ENCODE measurements at regions not wholly inside any gene's neighbourhood (a gene's known extent, or its start where the extent isn't known, plus 50 kb on each side); places are given as distances from the start of the nearest gene placed in this dataset.

DNA sequence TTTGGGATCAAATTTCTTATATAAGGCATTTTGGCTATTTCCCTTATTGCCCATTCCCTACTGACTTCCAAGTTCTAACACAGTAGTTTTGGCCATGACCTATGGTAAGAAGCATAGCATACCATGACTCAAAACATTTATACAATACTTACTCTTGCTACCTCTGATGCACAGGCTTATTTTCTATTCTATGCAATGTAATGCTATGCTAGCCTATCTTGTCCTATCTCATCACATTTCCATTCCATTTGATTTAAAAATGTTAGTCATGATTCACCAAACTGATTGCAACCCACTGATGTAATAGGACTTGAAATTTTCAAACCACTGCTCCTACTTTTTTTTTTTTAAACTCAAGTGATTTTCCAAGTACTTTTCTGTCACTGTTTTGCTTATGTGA is 658.5 kb downstream of the TYW1 start:
- Histone ChIP-seq H3K9me2 (ENCODE audit: insufficient read depth) (no peaks in the 10 kb centered on the region), H3F3A (replicated peaks; ENCODE audit: low read depth) (no peaks in the 10 kb centered on the region), H4K20me1 (replicated peaks; ENCODE audit: insufficient read depth) (no peaks in the 10 kb centered on the region), H3K27ac (ENCODE audit: low read depth) (no peak overlapping the region), H3K4me3 (no peak overlapping the region), H3K79me2 (replicated peaks; ENCODE audit: insufficient read depth) (no peaks in the 10 kb centered on the region), H2AFZ (no peak overlapping the region), H3K4me1 (ENCODE audit: insufficient read depth) (no peaks in the 10 kb centered on the region), H3K36me3 (ENCODE audit: insufficient read depth) (peaks cover 7% of the 10 kb centered on the region; the same call in 1 of the 2 replicates), H3K27me3 (ENCODE audit: insufficient read depth) (no peaks in the 10 kb centered on the region), H3K4me2 (no peak overlapping the region)
- no peak for TF ChIP-seq EZH2 (IDR thresholded peaks at IDR 0.05; ENCODE audit: low read depth, unreplicated experiment)
- TF ChIP-seq NANOG (IDR thresholded peaks at IDR 0.05; ENCODE audit: borderline replicate concordance) = no peak
- no peak for TF ChIP-seq JUNB (IDR thresholded peaks at IDR 0.05; ENCODE audit: unreplicated experiment)
- TF ChIP-seq ZNF331 (CRISPR knock-in tag; IDR thresholded peaks at IDR 0.05; ENCODE audit: low read depth) = no peak
- TF ChIP-seq, protein P1, sequence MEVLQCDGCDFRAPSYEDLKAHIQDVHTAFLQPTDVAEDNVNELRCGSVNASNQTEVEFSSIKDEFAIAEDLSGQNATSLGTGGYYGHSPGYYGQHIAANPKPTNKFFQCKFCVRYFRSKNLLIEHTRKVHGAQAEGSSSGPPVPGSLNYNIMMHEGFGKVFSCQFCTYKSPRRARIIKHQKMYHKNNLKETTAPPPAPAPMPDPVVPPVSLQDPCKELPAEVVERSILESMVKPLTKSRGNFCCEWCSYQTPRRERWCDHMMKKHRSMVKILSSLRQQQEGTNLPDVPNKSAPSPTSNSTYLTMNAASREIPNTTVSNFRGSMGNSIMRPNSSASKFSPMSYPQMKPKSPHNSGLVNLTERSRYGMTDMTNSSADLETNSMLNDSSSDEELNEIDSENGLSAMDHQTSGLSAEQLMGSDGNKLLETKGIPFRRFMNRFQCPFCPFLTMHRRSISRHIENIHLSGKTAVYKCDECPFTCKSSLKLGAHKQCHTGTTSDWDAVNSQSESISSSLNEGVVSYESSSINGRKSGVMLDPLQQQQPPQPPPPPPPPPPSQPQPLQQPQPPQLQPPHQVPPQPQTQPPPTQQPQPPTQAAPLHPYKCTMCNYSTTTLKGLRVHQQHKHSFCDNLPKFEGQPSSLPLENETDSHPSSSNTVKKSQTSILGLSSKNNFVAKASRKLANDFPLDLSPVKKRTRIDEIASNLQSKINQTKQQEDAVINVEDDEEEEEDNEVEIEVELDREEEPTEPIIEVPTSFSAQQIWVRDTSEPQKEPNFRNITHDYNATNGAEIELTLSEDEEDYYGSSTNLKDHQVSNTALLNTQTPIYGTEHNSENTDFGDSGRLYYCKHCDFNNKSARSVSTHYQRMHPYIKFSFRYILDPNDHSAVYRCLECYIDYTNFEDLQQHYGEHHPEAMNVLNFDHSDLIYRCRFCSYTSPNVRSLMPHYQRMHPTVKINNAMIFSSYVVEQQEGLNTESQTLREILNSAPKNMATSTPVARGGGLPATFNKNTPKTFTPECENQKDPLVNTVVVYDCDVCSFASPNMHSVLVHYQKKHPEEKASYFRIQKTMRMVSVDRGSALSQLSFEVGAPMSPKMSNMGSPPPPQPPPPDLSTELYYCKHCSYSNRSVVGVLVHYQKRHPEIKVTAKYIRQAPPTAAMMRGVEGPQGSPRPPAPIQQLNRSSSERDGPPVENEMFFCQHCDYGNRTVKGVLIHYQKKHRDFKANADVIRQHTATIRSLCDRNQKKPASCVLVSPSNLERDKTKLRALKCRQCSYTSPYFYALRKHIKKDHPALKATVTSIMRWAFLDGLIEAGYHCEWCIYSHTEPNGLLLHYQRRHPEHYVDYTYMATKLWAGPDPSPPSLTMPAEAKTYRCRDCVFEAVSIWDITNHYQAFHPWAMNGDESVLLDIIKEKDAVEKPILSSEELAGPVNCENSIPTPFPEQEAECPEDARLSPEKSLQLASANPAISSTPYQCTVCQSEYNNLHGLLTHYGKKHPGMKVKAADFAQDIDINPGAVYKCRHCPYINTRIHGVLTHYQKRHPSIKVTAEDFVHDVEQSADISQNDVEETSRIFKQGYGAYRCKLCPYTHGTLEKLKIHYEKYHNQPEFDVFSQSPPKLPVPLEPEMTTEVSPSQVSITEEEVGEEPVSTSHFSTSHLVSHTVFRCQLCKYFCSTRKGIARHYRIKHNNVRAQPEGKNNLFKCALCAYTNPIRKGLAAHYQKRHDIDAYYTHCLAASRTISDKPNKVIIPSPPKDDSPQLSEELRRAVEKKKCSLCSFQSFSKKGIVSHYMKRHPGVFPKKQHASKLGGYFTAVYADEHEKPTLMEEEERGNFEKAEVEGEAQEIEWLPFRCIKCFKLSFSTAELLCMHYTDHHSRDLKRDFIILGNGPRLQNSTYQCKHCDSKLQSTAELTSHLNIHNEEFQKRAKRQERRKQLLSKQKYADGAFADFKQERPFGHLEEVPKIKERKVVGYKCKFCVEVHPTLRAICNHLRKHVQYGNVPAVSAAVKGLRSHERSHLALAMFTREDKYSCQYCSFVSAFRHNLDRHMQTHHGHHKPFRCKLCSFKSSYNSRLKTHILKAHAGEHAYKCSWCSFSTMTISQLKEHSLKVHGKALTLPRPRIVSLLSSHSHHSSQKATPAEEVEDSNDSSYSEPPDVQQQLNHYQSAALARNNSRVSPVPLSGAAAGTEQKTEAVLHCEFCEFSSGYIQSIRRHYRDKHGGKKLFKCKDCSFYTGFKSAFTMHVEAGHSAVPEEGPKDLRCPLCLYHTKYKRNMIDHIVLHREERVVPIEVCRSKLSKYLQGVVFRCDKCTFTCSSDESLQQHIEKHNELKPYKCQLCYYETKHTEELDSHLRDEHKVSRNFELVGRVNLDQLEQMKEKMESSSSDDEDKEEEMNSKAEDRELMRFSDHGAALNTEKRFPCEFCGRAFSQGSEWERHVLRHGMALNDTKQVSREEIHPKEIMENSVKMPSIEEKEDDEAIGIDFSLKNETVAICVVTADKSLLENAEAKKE (CRISPR knock-in tag; IDR thresholded peaks at IDR 0.05) = no peak
- no peak overlapping the region for H3K4me3 Mint-ChIP-seq
- H3K27ac Mint-ChIP-seq = no peak overlapping the region
- peaks cover 100% of the 10 kb centered on the region for H3K9me3 Mint-ChIP-seq
- H3K4me1 Mint-ChIP-seq = no peaks in the 10 kb centered on the region
- H3K27me3 Mint-ChIP-seq (ENCODE audit: insufficient read depth, low read depth, poor library complexity) = peaks cover 5% of the 10 kb centered on the region
- H3K36me3 Mint-ChIP-seq (ENCODE audit: low read depth) = peaks cover 28% of the 10 kb centered on the region
- ATAC-seq (no peak), DNase-seq (ENCODE audit: low spot score) (no peak)

DNA sequence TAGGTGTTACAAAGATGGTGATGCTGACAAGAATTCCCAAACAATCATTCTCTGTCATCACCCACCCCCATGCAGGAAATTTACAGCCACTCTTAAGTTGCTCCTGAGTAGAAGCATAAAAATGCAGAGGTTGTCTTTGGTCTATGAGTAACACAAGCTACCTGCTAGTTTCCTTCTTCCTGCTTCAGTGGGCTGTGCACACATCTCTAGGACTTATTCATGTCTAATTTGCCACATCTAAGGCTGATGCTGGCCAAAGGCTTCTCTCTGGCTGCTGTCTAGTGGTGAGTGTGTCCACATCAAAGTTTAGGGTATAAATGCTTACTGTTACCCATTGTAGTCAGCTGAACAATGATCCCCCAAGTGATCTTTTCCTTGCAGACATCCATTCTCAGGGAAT is 662.5 kb downstream of the TYW1 start:
- Mint-ChIP-seq H3K4me1 (no peaks in the 10 kb centered on the region), H3K9me3 (peaks cover 100% of the 10 kb centered on the region), H3K27me3 (ENCODE audit: insufficient read depth, low read depth, poor library complexity) (peaks cover 5% of the 10 kb centered on the region), H3K36me3 (ENCODE audit: low read depth) (peaks cover 29% of the 10 kb centered on the region), H3K27ac (no peak overlapping the region), H3K4me3 (no peak overlapping the region)
- H3K27me3 ChIP-seq (ENCODE audit: insufficient read depth) = no peaks in the 10 kb centered on the region
- H3K79me2 ChIP-seq (replicated peaks; ENCODE audit: insufficient read depth) = no peaks in the 10 kb centered on the region
- no peak overlapping the region for H2AFZ ChIP-seq
- no peak for DNase-seq (ENCODE audit: low spot score)
- H3K36me3 ChIP-seq (ENCODE audit: insufficient read depth) = peaks cover 15% of the 10 kb centered on the region; the same call in 1 of the 2 replicates
- no peak overlapping the region for H3K27ac ChIP-seq (ENCODE audit: low read depth)
- H3K9me2 ChIP-seq (ENCODE audit: insufficient read depth) = no peaks in the 10 kb centered on the region
- no peak overlapping the region for H3K4me3 ChIP-seq
- no peak overlapping the region for H3K4me2 ChIP-seq
- H3F3A ChIP-seq (replicated peaks; ENCODE audit: low read depth) = no peaks in the 10 kb centered on the region
- no peaks in the 10 kb centered on the region for H3K4me1 ChIP-seq (ENCODE audit: insufficient read depth)
- H4K20me1 ChIP-seq (replicated peaks; ENCODE audit: insufficient read depth) = no peaks in the 10 kb centered on the region
- no peak for ATAC-seq
- TF ChIP-seq POLR2AphosphoS5 (IDR thresholded peaks at IDR 0.05; ENCODE audit: low read depth) (no peak), NANOG (IDR thresholded peaks at IDR 0.05; ENCODE audit: borderline replicate concordance) (no peak), STAT1 (IDR thresholded peaks at IDR 0.05; ENCODE audit: unreplicated experiment) (no peak), EZH2phosphoT487 (IDR thresholded peaks at IDR 0.05; ENCODE audit: unreplicated experiment) (no peak), REST (IDR thresholded peaks at IDR 0.05; ENCODE audit: unreplicated experiment) (no peak), ZNF114 (CRISPR knock-in tag; IDR thresholded peaks at IDR 0.05) (no peak), EZH2 (IDR thresholded peaks at IDR 0.05; ENCODE audit: low read depth, unreplicated experiment) (no peak), ETS1 (IDR thresholded peaks at IDR 0.05) (no peak)
